ENCODE measurements at regions not wholly inside any gene's neighbourhood (a gene's known extent, or its start where the extent isn't known, plus 50 kb on each side); places are given as distances from the start of the nearest gene placed in this dataset.

DNA sequence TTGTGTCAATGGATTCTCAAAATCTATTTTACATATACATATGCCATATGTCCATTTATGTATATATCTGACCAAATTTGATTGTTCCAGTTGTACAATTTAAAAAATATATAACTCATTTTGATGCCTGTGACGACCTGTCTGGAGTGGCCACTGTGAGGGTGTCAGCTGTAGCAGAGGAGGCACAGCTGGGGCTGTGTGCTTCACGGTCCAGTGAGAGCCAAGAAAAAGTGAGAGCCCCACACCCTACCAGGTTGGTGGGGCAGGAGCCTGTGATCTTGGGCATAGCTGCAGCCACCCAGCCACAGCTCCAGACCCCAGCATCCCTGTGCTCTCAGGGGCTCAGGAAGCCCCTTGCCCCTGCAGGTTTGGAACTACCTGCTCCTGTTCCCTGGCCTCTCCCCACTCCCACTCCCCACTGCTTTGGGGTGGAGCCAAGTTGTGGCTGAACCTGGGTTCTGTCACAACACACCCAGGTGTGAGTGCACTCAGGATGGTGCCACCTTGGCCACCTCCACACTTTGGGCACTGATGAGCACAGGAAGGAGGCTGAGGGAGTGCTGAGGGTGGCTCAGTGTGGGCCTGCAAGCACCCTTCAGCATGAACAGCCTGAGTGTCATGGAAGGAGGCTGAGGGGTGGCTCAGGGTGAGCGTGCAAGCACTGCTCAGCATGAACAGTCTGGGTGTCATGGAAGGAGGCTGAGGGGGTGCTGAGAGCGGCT, 161.1 kb upstream of the ROBO1 start:
- H3K27ac ChIP-seq (ENCODE audit: low read depth): no peak overlapping the region
- no peaks in the 10 kb centered on the region for H3K36me3 ChIP-seq (ENCODE audit: insufficient read depth)
- no peak overlapping the region for H3K4me3 ChIP-seq (ENCODE audit: low read depth, low read length)
- H3K4me1 ChIP-seq (ENCODE audit: insufficient read depth): no peaks in the 10 kb centered on the region
- DNase-seq (ENCODE audit: extremely low spot score): no peak
- WGBS: 85% methylated on average over 4 of the region's 4 CpGs

DNA sequence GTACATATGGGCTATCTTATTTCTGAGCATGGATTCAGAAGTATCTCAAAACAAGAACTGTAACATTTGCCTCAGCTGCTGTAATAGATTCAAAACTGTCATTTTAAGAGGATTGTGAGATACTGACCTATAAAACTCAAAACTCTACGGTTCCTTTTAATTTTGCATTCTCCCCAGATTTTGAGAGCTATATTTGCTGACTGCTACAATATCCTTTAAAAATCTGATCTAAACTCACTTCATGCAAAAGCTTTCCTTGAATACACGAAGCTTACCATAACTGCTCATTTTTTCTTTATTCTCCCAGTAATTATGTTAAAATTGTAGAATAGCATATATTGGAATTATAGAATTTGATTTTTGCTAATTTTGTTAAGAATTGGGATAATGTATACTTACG, 158.7 kb upstream of the ROBO1 start:
- WGBS: 50% methylated on average over 3 of the region's 3 CpGs
- no peak overlapping the region for H3K4me3 ChIP-seq (ENCODE audit: low read depth, low read length)
- no peaks in the 10 kb centered on the region for H3K4me1 ChIP-seq (ENCODE audit: insufficient read depth)
- no peaks in the 10 kb centered on the region for H3K36me3 ChIP-seq (ENCODE audit: insufficient read depth)
- no peak for DNase-seq (ENCODE audit: extremely low spot score)
- H3K27ac ChIP-seq (ENCODE audit: low read depth): no peak overlapping the region

DNA sequence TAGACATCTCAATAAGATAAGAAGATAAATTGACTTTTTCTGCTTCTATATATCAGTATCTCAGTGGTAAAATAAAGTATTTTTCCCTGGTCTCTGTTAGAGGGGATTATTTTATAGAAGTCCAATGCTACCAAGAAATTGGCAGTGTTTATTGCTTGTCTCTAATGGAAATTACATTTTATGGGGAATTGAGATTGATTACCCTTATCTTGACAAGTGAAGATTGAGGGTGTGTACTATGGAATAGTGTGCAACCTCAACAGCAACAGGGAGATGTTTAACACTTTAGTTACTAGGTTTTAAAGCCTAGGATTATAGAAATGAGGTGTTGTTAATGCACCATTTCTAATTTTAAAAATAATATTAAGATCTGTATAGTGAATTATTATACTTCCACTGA, 154.8 kb upstream of the ROBO1 start:
- Histone ChIP-seq H3K36me3 (ENCODE audit: insufficient read depth) (no peaks in the 10 kb centered on the region), H3K4me3 (ENCODE audit: low read depth, low read length) (no peak overlapping the region), H3K27ac (ENCODE audit: low read depth) (no peak overlapping the region), H3K4me1 (ENCODE audit: insufficient read depth) (no peaks in the 10 kb centered on the region)
- DNase-seq (ENCODE audit: extremely low spot score): no peak

DNA sequence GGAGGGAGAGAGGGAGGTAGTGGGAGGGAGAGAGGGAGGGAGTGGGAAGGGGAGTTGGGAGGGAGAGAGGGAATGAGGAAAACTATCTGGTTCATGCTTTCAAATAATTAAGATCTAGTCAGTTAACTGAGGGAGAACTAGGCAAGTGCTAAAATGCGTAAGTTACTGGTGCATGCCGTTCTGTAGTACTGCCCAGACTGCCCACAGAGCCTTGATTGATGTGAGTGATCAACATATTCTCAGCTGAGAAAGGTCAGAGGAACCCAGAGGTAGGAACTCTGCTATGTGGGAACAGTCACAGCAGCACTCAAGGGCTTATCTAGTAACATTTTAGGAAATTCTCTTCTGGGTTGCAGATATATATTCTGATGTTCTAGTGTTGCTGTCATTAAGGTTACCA, 149.8 kb upstream of the ROBO1 start:
- Histone ChIP-seq H3K4me3 (ENCODE audit: low read depth, low read length) (no peak overlapping the region), H3K36me3 (ENCODE audit: insufficient read depth) (no peaks in the 10 kb centered on the region), H3K27ac (ENCODE audit: low read depth) (no peak overlapping the region), H3K4me1 (ENCODE audit: insufficient read depth) (no peaks in the 10 kb centered on the region)
- DNase-seq (ENCODE audit: extremely low spot score): no peak
- 60% methylated on average over 2 of the region's 2 CpGs for WGBS

DNA sequence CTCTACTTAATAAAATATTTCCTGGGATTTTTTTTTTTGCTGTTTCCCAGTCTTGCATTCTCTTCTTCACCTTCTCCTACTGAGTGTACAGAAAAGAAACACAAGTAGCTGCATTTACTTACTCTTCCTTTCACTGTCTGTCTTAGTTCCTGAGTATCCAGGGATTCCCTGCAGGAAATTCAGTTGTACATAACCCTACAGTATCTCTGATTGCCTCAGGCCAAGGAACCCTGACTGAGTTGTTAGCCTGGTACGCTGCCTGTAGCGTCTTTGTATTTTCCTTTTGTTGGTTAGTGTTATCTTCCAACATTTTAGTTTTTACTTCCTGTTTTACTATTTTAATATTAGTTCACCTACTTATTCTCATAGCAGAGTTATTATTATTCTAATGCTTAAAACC, 142.5 kb upstream of the ROBO1 start:
- no peak for DNase-seq (ENCODE audit: extremely low spot score)
- Histone ChIP-seq H3K4me3 (ENCODE audit: low read depth, low read length) (no peak overlapping the region), H3K27ac (ENCODE audit: low read depth) (no peak overlapping the region), H3K4me1 (ENCODE audit: insufficient read depth) (no peaks in the 10 kb centered on the region), H3K36me3 (ENCODE audit: insufficient read depth) (no peaks in the 10 kb centered on the region)
- WGBS: 46% methylated on average over 2 of the region's 2 CpGs

DNA sequence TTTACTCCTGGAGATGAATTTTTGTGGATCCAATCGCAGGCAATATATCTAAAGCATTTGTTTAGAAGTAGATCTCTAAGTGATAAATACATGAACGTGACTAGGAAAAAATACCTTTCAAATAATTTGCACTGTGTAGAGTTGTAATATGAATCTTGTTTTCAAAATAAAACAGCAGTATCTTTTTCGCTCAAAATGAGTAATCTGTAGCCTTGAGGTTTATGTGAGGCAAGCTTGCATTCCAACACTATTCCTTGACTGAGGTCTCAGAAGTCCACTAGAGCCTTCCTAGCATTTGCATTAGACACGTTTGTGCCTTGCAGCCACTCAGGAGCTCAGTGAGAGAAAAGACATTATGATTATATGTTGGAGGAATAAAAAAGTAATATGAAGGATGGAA, 138.3 kb upstream of the ROBO1 start:
- Histone ChIP-seq H3K4me1 (ENCODE audit: insufficient read depth) (no peaks in the 10 kb centered on the region), H3K27ac (ENCODE audit: low read depth) (no peak overlapping the region), H3K36me3 (ENCODE audit: insufficient read depth) (no peaks in the 10 kb centered on the region), H3K4me3 (ENCODE audit: low read depth, low read length) (no peak overlapping the region)
- 41% methylated on average over 4 of the region's 4 CpGs for WGBS
- DNase-seq (ENCODE audit: extremely low spot score): no peak

DNA sequence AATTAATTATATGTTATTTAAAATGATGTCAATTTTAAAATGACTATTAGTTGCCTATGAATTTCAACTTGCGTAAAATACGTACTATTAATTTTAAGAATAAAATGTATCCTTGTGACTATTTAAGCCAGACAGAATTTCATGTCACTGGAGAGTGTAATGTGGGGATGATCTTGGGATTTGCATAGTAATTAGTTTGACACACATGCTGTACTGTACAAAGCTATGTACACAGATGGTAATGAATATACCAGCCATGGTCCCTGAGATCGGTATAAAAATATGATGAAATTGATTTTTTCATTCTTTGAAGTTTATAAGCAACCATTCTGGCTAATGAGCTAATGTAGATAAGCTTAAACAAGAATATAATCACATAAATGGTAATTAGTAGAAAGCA, 134.4 kb upstream of the ROBO1 start:
- DNase-seq (ENCODE audit: extremely low spot score): no peak
- WGBS: 95% methylated on average over 3 of the region's 3 CpGs
- Histone ChIP-seq H3K4me1 (ENCODE audit: insufficient read depth) (no peaks in the 10 kb centered on the region), H3K36me3 (ENCODE audit: insufficient read depth) (no peaks in the 10 kb centered on the region), H3K4me3 (ENCODE audit: low read depth, low read length) (no peak overlapping the region), H3K27ac (ENCODE audit: low read depth) (no peak overlapping the region)

DNA sequence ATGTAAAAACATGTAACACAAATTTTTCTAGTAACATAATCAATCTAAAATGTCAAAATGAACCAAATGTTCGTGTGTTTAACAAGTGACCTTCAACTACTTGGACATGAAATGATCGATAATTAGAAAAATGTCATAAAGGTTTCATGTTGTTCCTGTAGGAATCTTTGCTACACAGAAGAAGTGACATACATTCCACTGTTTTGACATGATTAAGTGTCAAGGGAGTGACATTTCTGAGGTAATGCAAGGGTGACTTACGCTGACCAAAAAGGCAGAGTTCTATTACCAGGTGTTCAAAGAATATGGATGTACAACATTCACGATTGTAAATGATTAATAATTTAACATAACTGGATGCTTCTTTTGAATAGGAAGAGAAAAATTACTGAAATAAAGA, 131.1 kb upstream of the ROBO1 start:
- no peak for DNase-seq (ENCODE audit: extremely low spot score)
- Histone ChIP-seq H3K4me3 (ENCODE audit: low read depth, low read length) (no peak overlapping the region), H3K27ac (ENCODE audit: low read depth) (no peak overlapping the region), H3K4me1 (ENCODE audit: insufficient read depth) (no peaks in the 10 kb centered on the region), H3K36me3 (ENCODE audit: insufficient read depth) (no peaks in the 10 kb centered on the region)
- WGBS: 82% methylated on average over 4 of the region's 4 CpGs

DNA sequence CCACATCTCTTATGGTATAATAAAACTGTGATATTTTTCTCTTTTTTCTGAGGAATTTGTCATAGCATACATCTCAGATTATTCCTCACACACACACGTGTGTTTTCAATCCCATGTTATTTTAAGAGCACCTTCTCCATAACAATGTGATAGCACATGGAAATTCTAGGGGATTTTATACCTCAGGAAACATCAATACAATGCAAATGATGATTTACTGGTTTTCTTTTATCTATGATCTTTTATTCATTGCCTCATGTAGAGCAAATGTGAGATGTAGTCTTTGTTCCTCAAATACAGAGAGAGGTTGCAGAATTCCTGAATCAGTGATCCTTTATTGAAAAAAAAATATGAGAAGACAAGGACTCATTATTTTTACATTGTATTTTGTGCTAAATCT, 128.3 kb upstream of the ROBO1 start:
- WGBS: 46% methylated on average over 1 of the region's 1 CpG
- Histone ChIP-seq H3K4me1 (ENCODE audit: insufficient read depth) (no peaks in the 10 kb centered on the region), H3K4me3 (ENCODE audit: low read depth, low read length) (no peak overlapping the region), H3K36me3 (ENCODE audit: insufficient read depth) (no peaks in the 10 kb centered on the region), H3K27ac (ENCODE audit: low read depth) (no peak overlapping the region)
- DNase-seq (ENCODE audit: extremely low spot score): no peak

DNA sequence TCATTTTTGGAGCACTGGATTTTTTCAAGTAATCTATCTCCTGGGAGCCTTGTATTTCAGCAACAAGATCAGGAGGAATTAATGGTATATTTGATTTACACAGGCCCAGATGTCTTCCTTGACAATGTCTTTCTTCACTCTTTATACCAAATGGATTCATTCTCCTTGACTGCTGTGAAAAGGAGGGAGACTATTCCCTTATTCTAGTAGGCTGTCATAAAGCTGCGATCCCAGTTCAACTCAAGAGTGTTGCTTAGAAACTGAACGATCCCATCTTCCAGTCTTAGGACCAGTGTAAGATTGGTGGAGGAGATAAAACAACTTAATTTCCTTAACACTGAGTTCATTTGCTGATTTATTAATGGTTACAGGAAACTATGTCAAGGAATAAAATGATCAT, 119.4 kb upstream of the ROBO1 start:
- DNase-seq (ENCODE audit: extremely low spot score): no peak
- Histone ChIP-seq H3K4me1 (ENCODE audit: insufficient read depth) (no peaks in the 10 kb centered on the region), H3K4me3 (ENCODE audit: low read depth, low read length) (no peak overlapping the region), H3K27ac (ENCODE audit: low read depth) (no peak overlapping the region), H3K36me3 (ENCODE audit: insufficient read depth) (no peaks in the 10 kb centered on the region)
- 58% methylated on average over 2 of the region's 2 CpGs for WGBS

DNA sequence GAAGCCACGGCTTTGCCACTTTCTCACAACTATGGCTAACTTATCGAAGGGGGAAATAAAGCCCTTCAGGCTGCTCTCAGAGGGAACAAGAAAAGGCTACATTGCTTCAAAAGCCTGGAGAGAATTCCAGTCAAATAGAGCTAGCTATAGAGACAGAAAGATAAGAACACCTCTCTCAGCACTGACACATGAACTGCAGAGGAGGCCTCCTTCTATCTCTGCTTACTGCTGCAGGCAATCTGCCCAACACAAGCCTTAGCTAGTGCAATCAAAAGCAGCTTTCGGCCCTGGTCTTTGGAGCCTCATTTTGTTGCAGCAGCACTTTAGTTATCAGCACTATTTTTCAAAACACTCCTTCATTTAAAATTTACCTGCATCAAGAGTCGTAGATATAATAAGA, 118.4 kb upstream of the ROBO1 start:
- no peak for DNase-seq (ENCODE audit: extremely low spot score)
- H3K4me3 ChIP-seq (ENCODE audit: low read depth, low read length): no peak overlapping the region
- H3K4me1 ChIP-seq (ENCODE audit: insufficient read depth): no peaks in the 10 kb centered on the region
- no peak overlapping the region for H3K27ac ChIP-seq (ENCODE audit: low read depth)
- WGBS: 39% methylated on average over 4 of the region's 4 CpGs
- no peaks in the 10 kb centered on the region for H3K36me3 ChIP-seq (ENCODE audit: insufficient read depth)

DNA sequence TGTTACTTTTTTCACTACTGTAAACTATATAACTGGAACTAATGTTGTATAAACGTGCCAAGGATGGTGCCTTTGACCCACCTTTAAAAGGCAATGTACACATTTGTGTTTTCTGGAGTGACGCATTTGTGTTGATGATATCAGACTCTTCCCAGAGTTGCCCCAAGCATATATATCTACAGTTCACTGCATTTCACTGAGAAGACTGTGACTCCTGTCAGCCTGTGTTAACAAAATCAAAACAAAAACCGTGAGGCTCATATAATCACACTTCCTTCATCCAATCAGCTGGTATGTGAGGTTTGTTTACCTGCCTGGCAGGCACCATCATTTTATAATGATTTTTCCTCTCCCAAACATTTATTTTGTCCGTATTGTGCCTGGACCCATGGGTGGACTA, 117.6 kb upstream of the ROBO1 start:
- WGBS: 55% methylated on average over 4 of the region's 4 CpGs
- no peak overlapping the region for H3K4me3 ChIP-seq (ENCODE audit: low read depth, low read length)

DNA sequence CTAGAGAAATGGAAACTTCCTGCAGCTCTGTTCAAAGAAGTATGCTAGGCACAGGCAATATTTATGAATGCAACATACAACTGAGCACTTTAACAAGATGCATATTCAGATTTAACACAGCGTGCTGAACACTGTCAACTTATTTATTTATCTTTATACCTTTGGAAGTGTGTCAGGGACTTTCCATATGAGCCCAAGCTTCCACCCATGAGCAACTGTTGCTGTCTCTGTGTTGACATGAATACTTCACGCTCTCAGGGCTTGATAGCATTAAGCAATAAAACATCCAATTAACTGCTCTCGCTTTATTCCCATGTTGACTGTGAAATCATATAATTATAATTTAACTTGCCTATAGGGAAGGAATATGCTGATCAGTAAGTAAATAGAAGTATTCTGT, 116.6 kb upstream of the ROBO1 start:
- Histone ChIP-seq H3K27ac (ENCODE audit: low read depth) (no peak overlapping the region), H3K36me3 (ENCODE audit: insufficient read depth) (no peaks in the 10 kb centered on the region), H3K4me3 (ENCODE audit: low read depth, low read length) (no peak overlapping the region), H3K4me1 (ENCODE audit: insufficient read depth) (no peaks in the 10 kb centered on the region)
- no peak for DNase-seq (ENCODE audit: extremely low spot score)
- WGBS: 80% methylated on average over 3 of the region's 3 CpGs

More for the DNA sequence above, 117.6 kb upstream of the ROBO1 start:
- DNase-seq (ENCODE audit: extremely low spot score): no peak
- H3K36me3 ChIP-seq (ENCODE audit: insufficient read depth): no peaks in the 10 kb centered on the region
- no peak overlapping the region for H3K27ac ChIP-seq (ENCODE audit: low read depth)
- no peaks in the 10 kb centered on the region for H3K4me1 ChIP-seq (ENCODE audit: insufficient read depth)

DNA sequence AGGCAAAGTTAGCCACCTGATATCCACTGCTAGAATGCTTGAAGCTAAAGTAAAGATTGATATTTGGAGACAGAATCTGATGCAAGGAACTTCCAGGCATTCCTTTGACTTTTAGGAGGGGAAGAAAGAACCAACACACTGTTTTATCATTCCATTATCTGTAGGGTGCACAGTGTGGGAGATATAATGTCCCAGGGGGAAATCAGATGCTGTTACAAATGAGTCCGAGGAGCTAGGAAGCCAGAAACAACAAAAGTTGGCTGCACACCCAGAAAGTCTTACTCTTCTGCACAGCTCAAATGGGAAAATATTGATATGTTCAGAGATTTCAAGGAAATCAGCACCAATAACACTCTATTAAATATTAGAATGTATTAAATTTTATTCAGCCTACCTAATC, 113.6 kb upstream of the ROBO1 start:
- no peak overlapping the region for H3K4me3 ChIP-seq (ENCODE audit: low read depth, low read length)
- no peak for DNase-seq (ENCODE audit: extremely low spot score)
- no peak overlapping the region for H3K27ac ChIP-seq (ENCODE audit: low read depth)
- 41% methylated on average over 1 of the region's 1 CpG for WGBS
- no peaks in the 10 kb centered on the region for H3K4me1 ChIP-seq (ENCODE audit: insufficient read depth)
- no peaks in the 10 kb centered on the region for H3K36me3 ChIP-seq (ENCODE audit: insufficient read depth)

DNA sequence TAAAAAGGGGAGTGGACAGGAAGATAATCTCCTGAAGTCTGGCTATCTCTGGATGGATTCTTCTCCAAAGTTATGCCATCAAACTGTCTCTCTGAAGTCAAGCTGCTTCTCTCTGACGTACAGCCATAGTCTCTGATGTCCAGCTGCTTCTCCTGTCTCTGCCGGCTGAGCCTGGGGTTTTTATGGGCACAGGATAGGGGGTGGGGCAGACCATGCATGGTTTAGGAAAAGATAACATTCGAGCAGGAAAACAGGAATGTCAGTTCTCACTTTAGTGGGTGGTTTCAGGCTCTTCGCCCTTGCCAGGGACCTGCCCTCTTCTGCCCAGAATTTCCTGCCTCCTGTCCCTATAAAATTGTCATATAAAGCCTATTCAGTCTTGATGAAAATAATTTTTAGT, 110.9 kb upstream of the ROBO1 start:
- DNase-seq (ENCODE audit: extremely low spot score): no peak
- 66% methylated on average over 4 of the region's 4 CpGs for WGBS
- H3K36me3 ChIP-seq (ENCODE audit: insufficient read depth): no peaks in the 10 kb centered on the region
- H3K4me1 ChIP-seq (ENCODE audit: insufficient read depth): no peaks in the 10 kb centered on the region
- no peak overlapping the region for H3K27ac ChIP-seq (ENCODE audit: low read depth)
- no peak overlapping the region for H3K4me3 ChIP-seq (ENCODE audit: low read depth, low read length)
